ENCODE measurements at regions not wholly inside any gene's neighbourhood (a gene's known extent, or its start where the extent isn't known, plus 50 kb on each side); places are given as distances from the start of the nearest gene placed in this dataset.
A peak's percentile ranks its signal among the peaks of the same experiment; 100 is the strongest.

GRCh38 chr15:66955871-66956585 is 109.4 kb upstream of the SMAD3 start:
- H3K27me3 ChIP-seq (ENCODE audit: control insufficient read depth in 1 of 2, insufficient read depth in 2 of 2, low read length in 2 of 2) = peaks cover 0 to 2% of the 10 kb centered on the region in 2 experiments
- DNase-seq = peak in 2 of 14 experiments; percentile 15 to 35
- H3K36me3 ChIP-seq (ENCODE audit: insufficient read depth, low read length) = no peaks in the 10 kb centered on the region
- Mint-ChIP-seq H3K27me3 (no peaks in the 10 kb centered on the region), H3K4me3 (no peak overlapping the region), H3K27ac (no peak overlapping the region), H3K36me3 (ENCODE audit: low read depth) (no peaks in the 10 kb centered on the region), H3K9me3 (no peaks in the 10 kb centered on the region), H3K4me1 (ENCODE audit: low read depth) (no peaks in the 10 kb centered on the region)
- CTCF ChIA-PET = no interaction called here
- intact Hi-C loops (cut with DNase I, micrococcal nuclease) = no loop called here
- peaks cover 2% of the 10 kb centered on the region for H3K4me1 ChIP-seq (ENCODE audit: insufficient read depth, low read length)
- H3K9me3 ChIP-seq (ENCODE audit: control insufficient read depth in 1 of 2, insufficient read depth in 1 of 2, low read length in 2 of 2) = no peaks in the 10 kb centered on the region
- H3K27ac ChIP-seq (ENCODE audit: low read depth in 1 of 2, low read length in 2 of 2) = no peak overlapping the region
- ATAC-seq (ENCODE audit: poor library complexity) = no peak
- no peak overlapping the region for H3K4me3 ChIP-seq (ENCODE audit: low read length)
- POLR2A ChIA-PET = no interaction called here
- no peak for TF ChIP-seq CTCF (IDR thresholded peaks at IDR 0.05)

DNA sequence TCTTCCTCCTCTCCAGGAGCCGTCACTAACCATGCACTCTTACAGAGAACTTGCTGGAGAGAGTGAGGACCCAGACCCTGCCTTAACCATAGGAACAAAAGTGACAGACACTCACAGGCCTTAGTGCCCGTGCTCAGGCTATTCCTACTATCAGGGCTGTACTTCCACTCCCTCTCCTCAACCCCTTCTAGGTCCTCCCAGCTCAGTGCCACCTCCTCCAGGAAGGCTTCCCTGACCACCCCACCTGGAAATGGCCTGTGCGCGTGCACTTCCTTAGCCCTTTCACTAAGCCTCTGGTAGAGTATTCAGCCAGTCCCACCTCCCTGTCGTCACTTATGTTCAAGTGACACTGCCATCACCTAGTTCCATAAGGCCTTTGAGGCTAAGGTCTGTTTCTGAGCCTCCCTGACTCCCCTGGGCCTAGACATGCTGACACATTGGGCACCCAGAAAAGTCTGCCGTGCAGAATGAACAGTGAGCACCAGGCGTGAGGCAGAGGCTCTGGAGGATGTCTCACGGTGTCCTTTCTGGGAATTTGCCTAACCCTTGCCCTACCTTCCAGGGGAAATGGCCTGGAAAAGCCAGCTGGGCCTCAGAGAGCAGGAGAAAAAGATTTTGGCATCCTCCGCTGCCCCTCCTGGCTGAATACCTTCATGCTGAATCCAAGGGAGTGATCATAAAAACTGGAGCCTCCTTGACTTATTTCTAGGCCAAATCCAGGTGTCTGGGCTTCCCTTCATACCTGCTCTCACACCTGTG is 108.6 kb upstream of the SMAD3 start:
- Histone ChIP-seq H3K4me1 (ENCODE audit: insufficient read depth, low read length) (peaks cover 2% of the 10 kb centered on the region), H3K27me3 (ENCODE audit: control insufficient read depth in 1 of 2, insufficient read depth in 2 of 2, low read length in 2 of 2) (peaks cover 0 to 2% of the 10 kb centered on the region in 2 experiments), H3K36me3 (ENCODE audit: insufficient read depth, low read length) (no peaks in the 10 kb centered on the region), H3K9me3 (ENCODE audit: control insufficient read depth in 1 of 2, insufficient read depth in 1 of 2, low read length in 2 of 2) (no peaks in the 10 kb centered on the region), H3K27ac (ENCODE audit: low read depth in 1 of 2, low read length in 2 of 2) (no peak overlapping the region), H3K4me3 (ENCODE audit: low read length) (no peak overlapping the region)
- Mint-ChIP-seq H3K27me3 (no peaks in the 10 kb centered on the region), H3K4me3 (no peak overlapping the region), H3K9me3 (no peaks in the 10 kb centered on the region), H3K27ac (no peak overlapping the region), H3K36me3 (ENCODE audit: low read depth) (no peaks in the 10 kb centered on the region), H3K4me1 (ENCODE audit: low read depth) (no peaks in the 10 kb centered on the region)
- POLR2A ChIA-PET = no interaction called here
- intact Hi-C loops (cut with DNase I, micrococcal nuclease) = no loop called here
- DNase-seq (no peak), ATAC-seq (ENCODE audit: poor library complexity) (no peak)
- no peak for TF ChIP-seq CTCF (IDR thresholded peaks at IDR 0.05)
- CTCF ChIA-PET = interaction anchor here (1.0 kb wide), 1 partner anchor 10 kb away, joined by 3 read pairs; no protein-coding TSS in a partner anchor

DNA sequence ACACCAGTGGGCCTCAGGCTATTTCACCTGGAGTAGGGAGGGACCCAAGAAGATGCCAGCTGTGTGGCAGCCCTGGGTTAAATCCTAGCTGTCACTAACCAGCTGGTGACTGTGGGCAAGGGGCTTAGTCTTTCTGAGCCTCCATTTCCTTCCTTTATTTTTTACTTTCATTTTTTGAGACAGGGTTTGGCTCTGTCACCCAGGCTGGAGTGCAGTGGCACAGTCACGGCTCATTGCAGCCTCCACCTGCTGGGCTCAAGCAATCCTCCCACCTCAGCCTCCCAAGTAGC is 108.0 kb upstream of the SMAD3 start:
- Mint-ChIP-seq H3K4me1 (ENCODE audit: low read depth) (no peaks in the 10 kb centered on the region), H3K27ac (no peak overlapping the region), H3K36me3 (ENCODE audit: low read depth) (no peaks in the 10 kb centered on the region), H3K9me3 (no peaks in the 10 kb centered on the region), H3K4me3 (no peak overlapping the region), H3K27me3 (no peaks in the 10 kb centered on the region)
- DNase-seq (no peak), ATAC-seq (ENCODE audit: poor library complexity) (no peak)
- ChIA-PET POLR2A (no interaction called here), CTCF (interaction anchor here (1.0 kb wide), 1 partner anchor 11 kb away, joined by 3 read pairs; no protein-coding TSS in a partner anchor)
- H3K4me1 ChIP-seq (ENCODE audit: insufficient read depth, low read length) = peaks cover 2% of the 10 kb centered on the region
- peaks cover 0 to 2% of the 10 kb centered on the region in 2 experiments for H3K27me3 ChIP-seq (ENCODE audit: control insufficient read depth in 1 of 2, insufficient read depth in 2 of 2, low read length in 2 of 2)
- intact Hi-C loops (cut with DNase I, micrococcal nuclease) = no loop called here
- no peaks in the 10 kb centered on the region for H3K36me3 ChIP-seq (ENCODE audit: insufficient read depth, low read length)
- no peaks in the 10 kb centered on the region for H3K9me3 ChIP-seq (ENCODE audit: control insufficient read depth in 1 of 2, insufficient read depth in 1 of 2, low read length in 2 of 2)
- TF ChIP-seq CTCF (IDR thresholded peaks at IDR 0.05) = no peak
- H3K27ac ChIP-seq (ENCODE audit: low read depth in 1 of 2, low read length in 2 of 2) = no peak overlapping the region
- no peak overlapping the region for H3K4me3 ChIP-seq (ENCODE audit: low read length)
